NCI-H1092 treated with DMSO at 0.1 percent for 48 hours (cell line): ENCODE measurements at regions not wholly inside any gene's neighbourhood (a gene's known extent, or its start where the extent isn't known, plus 50 kb on each side); places are given as distances from the start of the nearest gene placed in this dataset.
"Not testable (repeated sequence)": the region's sequence is repeated elsewhere in the genome, so short reads cannot be mapped to it uniquely, and the experiment has no call there.

Experiments used
- DNase-seq: peaks from one replicate; lab custom pipeline; 2025; lab: John Stamatoyannopoulos, UW

GRCh38 chrX:5702890-5703289, 525.8 kb downstream of the NLGN4X start:
- DNase-seq, result no peak

- DNase-seq, result no peak
These were observed 532.7 kb downstream of the NLGN4X start for GRCh38 chrX:5695971-5696370.

- no peak for DNase-seq
These were observed 544.7 kb downstream of the NLGN4X start for GRCh38 chrX:5683996-5684395.

GRCh38 chrX:5681159-5681558, 547.5 kb downstream of the NLGN4X start:
- DNase-seq, result peak; percentile 4

- no peak for DNase-seq
These were observed 554.6 kb downstream of the NLGN4X start for GRCh38 chrX:5674036-5674435.

GRCh38 chrX:5672099-5672498, 556.6 kb downstream of the NLGN4X start:
- no peak for DNase-seq

- not testable (repeated sequence) for DNase-seq
These were observed 562.0 kb downstream of the NLGN4X start for GRCh38 chrX:5666689-5667088.

- no peak for DNase-seq
These were observed 572.1 kb downstream of the NLGN4X start for GRCh38 chrX:5656544-5656943.

- DNase-seq, result no peak
These were observed 577.8 kb downstream of the NLGN4X start for GRCh38 chrX:5650904-5651303.

GRCh38 chrX:5648941-5649568, 579.6 kb downstream of the NLGN4X start:
- DNase-seq, result no peak

GRCh38 chrX:5646818-5647217, 581.8 kb downstream of the NLGN4X start:
- DNase-seq, result no peak

- peak; percentile 8 for DNase-seq
These were observed 583.9 kb downstream of the NLGN4X start for GRCh38 chrX:5644776-5645175.

- DNase-seq, result no peak
These were observed 588.6 kb downstream of the NLGN4X start for GRCh38 chrX:5640071-5640470.

GRCh38 chrX:5638572-5638971, 590.1 kb downstream of the NLGN4X start:
- no peak for DNase-seq

- no peak for DNase-seq
These were observed 595.8 kb downstream of the NLGN4X start for GRCh38 chrX:5632887-5633286.

- DNase-seq, result no peak
These were observed 596.5 kb downstream of the NLGN4X start for GRCh38 chrX:5632061-5632614.

GRCh38 chrX:5617666-5618065, 611.0 kb downstream of the NLGN4X start:
- no peak for DNase-seq

GRCh38 chrX:5595570-5595969, 633.1 kb downstream of the NLGN4X start:
- DNase-seq, result no peak

- no peak for DNase-seq
These were observed 641.9 kb downstream of the NLGN4X start for GRCh38 chrX:5586726-5587125.

- DNase-seq, result no peak
These were observed 653.3 kb downstream of the NLGN4X start for GRCh38 chrX:5575407-5575806.

GRCh38 chrX:5568934-5569333, 659.7 kb downstream of the NLGN4X start:
- DNase-seq, result no peak

- no peak for DNase-seq
These were observed 669.3 kb downstream of the NLGN4X start for GRCh38 chrX:5559386-5559785.

GRCh38 chrX:5549512-5549911, 679.2 kb downstream of the NLGN4X start:
- DNase-seq, result no peak

- no peak for DNase-seq
These were observed 691.6 kb downstream of the NLGN4X start for GRCh38 chrX:5537098-5537497.
